Ascending aorta (tissue), 2 donors: ENCODE measurements at regions not wholly inside any gene's neighbourhood (a gene's known extent, or its start where the extent isn't known, plus 50 kb on each side); places are given as distances from the start of the nearest gene placed in this dataset.
"Not testable (repeated sequence)": the region's sequence is repeated elsewhere in the genome, so short reads cannot be mapped to it uniquely, and the experiment has no call there.

ENCODE experiments used
- DNase-seq, 2 donors: peaks; one replicate each; pipeline ENCODE4 v3.0.0-alpha.2; 2019; ENCODE audit warnings: low spot score in 2 of 2
- H3K27ac ChIP-seq, 2 donors: fragments of 200-600 bp; sonication (generic); one replicate each; pipeline ENCODE4 v1.5.1; 2016 to 2017; ENCODE audit warnings: mild to moderate bottlenecking in 1 of 2
- H3K27me3 ChIP-seq: fragments of 200-600 bp; sonication (generic); one replicate; pipeline ENCODE4 v1.5.1; 2017
- H3K36me3 ChIP-seq, 2 donors: fragments of 200-600 bp; sonication (generic); one replicate each; pipeline ENCODE4 v1.5.1; 2016
- H3K4me1 ChIP-seq, 2 donors: fragments of 200-600 bp; sonication (generic); one replicate each; pipeline ENCODE4 v1.5.1; 2016 to 2017; ENCODE audit warnings: mild to moderate bottlenecking in 1 of 2
- H3K4me3 ChIP-seq, 2 donors: fragments of 200-600 bp; sonication (generic); one replicate each; pipeline ENCODE4 v1.5.1; 2016 to 2017; ENCODE audit warnings: mild to moderate bottlenecking in 1 of 2
- H3K9me3 ChIP-seq, 2 donors: fragments of 200-600 bp; sonication (generic); one replicate each; pipeline ENCODE4 v1.5.1; 2016
- intact Hi-C: fragments of 100-400 bp; cut with DNase I; formaldehyde crosslinking; loops from one replicate; pipeline ENCODE4 v1.15.1; 2023
- TF ChIP-seq, protein P1 (sequence below), 3 experiments: fragments of 200-600 bp in 2 of 3; fragments of 450-650 bp in 1 of 3; sonication (generic) in 2 of 3; IDR thresholded peaks; one replicate each; pipeline ENCODE4 v1.5.1; 2016 to 2019; ENCODE audit warnings: antibody characterized with exemption in 3 of 3, mild to moderate bottlenecking in 1 of 3, moderate library complexity in 1 of 3

DNA sequence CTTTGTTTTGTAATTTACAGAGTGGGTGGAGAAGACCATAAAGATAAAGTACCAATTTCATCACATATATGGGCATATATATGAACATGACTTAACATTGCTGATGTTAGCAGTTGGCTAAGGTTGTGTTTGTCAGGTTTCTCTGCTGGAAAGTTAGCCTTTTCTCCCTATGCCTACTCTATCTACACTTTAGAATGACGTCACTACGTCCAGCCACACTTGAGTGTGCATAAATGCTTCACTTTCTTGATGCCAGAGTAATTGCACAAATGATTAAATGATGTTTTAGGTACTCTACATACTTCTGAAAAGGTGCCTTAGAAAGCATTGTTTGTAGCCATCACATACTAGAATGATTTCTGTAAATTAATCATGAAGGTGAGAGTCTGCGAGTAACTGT lies 759.2 kb upstream of the MGAT4C start:
- TF ChIP-seq, protein P1, sequence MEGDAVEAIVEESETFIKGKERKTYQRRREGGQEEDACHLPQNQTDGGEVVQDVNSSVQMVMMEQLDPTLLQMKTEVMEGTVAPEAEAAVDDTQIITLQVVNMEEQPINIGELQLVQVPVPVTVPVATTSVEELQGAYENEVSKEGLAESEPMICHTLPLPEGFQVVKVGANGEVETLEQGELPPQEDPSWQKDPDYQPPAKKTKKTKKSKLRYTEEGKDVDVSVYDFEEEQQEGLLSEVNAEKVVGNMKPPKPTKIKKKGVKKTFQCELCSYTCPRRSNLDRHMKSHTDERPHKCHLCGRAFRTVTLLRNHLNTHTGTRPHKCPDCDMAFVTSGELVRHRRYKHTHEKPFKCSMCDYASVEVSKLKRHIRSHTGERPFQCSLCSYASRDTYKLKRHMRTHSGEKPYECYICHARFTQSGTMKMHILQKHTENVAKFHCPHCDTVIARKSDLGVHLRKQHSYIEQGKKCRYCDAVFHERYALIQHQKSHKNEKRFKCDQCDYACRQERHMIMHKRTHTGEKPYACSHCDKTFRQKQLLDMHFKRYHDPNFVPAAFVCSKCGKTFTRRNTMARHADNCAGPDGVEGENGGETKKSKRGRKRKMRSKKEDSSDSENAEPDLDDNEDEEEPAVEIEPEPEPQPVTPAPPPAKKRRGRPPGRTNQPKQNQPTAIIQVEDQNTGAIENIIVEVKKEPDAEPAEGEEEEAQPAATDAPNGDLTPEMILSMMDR (IDR thresholded peaks at IDR 0.05), result no peak
- Histone ChIP-seq H3K27ac (no peak overlapping the region), H3K36me3 (no peaks in the 10 kb centered on the region), H3K4me1 (no peaks in the 10 kb centered on the region), H3K9me3 (peaks cover 0 to 9% of the 10 kb centered on the region in 2 donors), H3K4me3 (no peak overlapping the region), H3K27me3 (no peaks in the 10 kb centered on the region)
- intact Hi-C loops, result no loop called here
- DNase-seq, result no peak

DNA sequence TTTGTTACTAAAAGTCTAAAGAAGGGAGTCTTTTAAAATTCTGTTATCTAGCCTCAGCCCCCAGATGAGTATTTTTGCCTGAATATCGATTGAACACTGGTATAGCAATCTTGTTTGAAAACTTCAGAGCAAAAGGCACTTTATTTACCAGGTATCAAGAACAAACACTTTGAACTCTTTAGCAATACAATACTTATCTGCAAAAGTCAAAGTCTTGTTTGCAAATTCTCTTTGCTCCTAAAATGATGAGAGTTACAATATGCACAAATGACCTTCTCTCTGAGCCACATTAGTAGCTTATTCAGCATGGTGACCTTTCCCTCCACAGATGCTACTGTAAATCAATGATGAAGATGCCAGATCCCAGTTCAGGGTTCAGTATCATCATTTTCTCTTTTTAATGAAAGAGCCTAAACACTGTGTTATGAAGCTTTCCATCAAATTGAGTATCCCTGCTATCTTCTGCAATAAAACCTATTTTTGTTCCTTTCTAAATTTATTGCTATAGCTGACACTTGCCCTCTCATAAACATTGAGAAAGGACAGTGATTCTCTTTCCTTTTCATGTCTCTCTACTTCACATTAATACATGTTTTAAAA lies 752.7 kb upstream of the MGAT4C start:
- Histone ChIP-seq H3K36me3 (no peaks in the 10 kb centered on the region), H3K9me3 (no peaks in the 10 kb centered on the region), H3K4me1 (no peaks in the 10 kb centered on the region), H3K27me3 (no peaks in the 10 kb centered on the region), H3K4me3 (no peak overlapping the region), H3K27ac (no peak overlapping the region)
- intact Hi-C loops, result no loop called here
- TF ChIP-seq, protein P1 (IDR thresholded peaks at IDR 0.05), result no peak
- DNase-seq, result no peak

DNA sequence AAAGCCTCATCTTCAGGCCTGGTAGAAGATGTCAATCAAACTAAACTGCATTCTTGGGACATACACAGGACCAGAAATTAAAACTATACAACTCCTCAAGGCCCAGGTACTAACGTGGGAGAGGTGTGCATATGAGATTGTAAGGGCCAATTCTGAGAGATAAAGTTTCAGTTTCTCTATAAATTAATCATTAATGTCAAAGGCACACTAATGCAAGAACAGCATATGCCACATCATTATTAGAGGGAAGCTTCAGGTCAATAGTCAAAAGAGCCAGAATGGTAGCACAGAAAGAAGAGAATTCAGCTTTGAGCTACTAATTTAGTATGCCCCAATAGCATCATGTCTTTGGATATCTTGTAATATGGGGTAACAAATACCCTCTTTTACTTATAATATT lies 744.9 kb upstream of the MGAT4C start:
- H3K9me3 ChIP-seq, result no peaks in the 10 kb centered on the region
- no peak for DNase-seq
- H3K4me1 ChIP-seq, result no peaks in the 10 kb centered on the region
- no peaks in the 10 kb centered on the region for H3K27me3 ChIP-seq
- no peak overlapping the region for H3K4me3 ChIP-seq
- H3K36me3 ChIP-seq, result no peaks in the 10 kb centered on the region
- intact Hi-C loops, result no loop called here
- H3K27ac ChIP-seq, result no peak overlapping the region
- TF ChIP-seq, protein P1 (IDR thresholded peaks at IDR 0.05), result no peak

DNA sequence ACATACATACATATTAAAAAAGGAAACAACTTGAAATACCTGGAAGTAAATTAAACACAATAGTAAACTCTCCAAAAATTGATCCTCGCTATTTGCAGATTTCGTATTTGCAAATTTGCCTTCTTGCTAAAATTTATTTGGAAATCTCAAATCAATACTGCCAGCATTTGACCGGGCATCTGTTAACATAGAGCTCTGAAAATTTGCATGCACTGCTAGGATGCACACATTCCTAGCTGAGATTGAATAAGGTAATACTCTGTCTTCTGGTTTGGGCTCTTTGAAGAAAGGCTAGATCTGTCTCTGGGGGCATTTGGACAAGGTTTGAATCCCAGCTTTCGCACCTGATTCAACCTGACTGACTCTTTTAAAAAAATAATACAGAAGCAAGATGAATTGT lies 729.1 kb upstream of the MGAT4C start:
- intact Hi-C loops, result no loop called here
- Histone ChIP-seq H3K36me3 (no peaks in the 10 kb centered on the region), H3K9me3 (no peaks in the 10 kb centered on the region), H3K4me3 (no peak overlapping the region), H3K27me3 (no peaks in the 10 kb centered on the region), H3K4me1 (no peaks in the 10 kb centered on the region), H3K27ac (no peak overlapping the region)
- TF ChIP-seq, protein P1 (IDR thresholded peaks at IDR 0.05), result no peak
- no peak for DNase-seq

DNA sequence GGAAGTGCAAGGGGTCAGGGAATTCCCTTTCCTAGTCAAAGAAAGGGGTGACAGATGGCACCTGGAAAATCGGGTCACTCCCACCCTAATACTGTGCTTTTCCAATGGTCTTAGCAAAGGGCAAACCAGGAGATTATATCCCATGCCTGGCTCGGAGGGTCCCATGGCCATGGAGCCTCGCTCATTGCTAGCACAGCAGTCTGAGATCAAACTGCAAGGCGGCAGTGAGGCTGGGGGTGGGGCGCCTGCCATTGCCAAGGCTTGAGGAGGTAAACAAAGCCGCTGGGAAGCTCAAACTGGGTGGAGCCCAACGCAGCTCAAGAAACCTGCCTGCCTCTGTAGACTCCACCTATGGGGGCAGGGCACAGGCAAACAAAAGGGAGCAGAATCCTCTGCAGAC lies 714.4 kb upstream of the MGAT4C start:
- H3K27me3 ChIP-seq, H3K4me3 ChIP-seq, intact Hi-C loops, DNase-seq, H3K9me3 ChIP-seq, H3K36me3 ChIP-seq, H3K4me1 ChIP-seq, H3K27ac ChIP-seq: not testable (repeated sequence)

DNA sequence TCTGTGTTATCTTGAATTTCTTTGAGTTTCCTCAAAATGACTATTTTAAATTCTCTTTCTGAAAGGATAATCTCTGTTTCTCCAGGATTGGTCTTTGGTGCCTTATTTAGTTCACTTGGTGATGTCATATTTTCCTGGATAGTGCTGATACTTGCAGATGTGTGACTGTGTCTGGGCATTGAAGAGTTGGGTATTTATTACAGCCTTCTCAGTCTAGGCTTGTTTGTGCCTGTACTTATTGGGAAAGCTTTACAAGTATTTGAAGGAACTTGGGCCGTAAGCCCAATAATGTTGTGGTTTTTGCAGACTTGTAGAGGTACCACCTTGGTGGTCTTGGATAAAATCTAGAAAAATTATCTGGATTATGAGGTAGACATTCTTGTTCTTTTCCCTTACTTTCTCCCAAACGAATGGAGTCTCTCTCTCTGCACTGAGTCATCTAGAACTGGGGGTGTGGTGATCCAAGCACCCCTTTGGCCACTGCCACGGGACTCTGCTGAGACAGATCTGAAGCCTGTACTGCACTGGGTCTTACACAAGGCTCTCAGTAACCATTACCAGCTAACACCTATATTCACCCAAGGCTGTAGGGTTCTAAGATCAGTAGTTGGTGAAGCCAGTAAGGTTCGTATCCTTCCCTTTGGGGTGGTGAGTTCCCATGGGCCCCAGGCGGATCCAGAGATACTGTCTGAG lies 703.7 kb upstream of the MGAT4C start:
- no peaks in the 10 kb centered on the region for H3K27me3 ChIP-seq
- peaks cover 0 to 5% of the 10 kb centered on the region in 2 donors for H3K9me3 ChIP-seq
- no peak overlapping the region for H3K4me3 ChIP-seq
- no peak for DNase-seq
- TF ChIP-seq, protein P1 (IDR thresholded peaks at IDR 0.05), result no peak
- H3K4me1 ChIP-seq, result no peaks in the 10 kb centered on the region
- H3K36me3 ChIP-seq, result no peaks in the 10 kb centered on the region
- no peak overlapping the region for H3K27ac ChIP-seq
- intact Hi-C loops, result no loop called here
